Astrocyte (in vitro differentiated cells and primary cell): ENCODE measurements at regions not wholly inside any gene's neighbourhood (a gene's known extent, or its start where the extent isn't known, plus 50 kb on each side); places are given as distances from the start of the nearest gene placed in this dataset.

ENCODE experiments used
- EZH2 ChIP-seq: IDR thresholded peaks from 2 replicates; pipeline ENCODE4 v1.6.1; 2012; ENCODE audit warnings: mild to moderate bottlenecking, low read length, inconsistent platforms; ENCODE audit not compliant: insufficient read depth
- TF ChIP-seq, protein P1 (sequence below): IDR thresholded peaks from 2 replicates; pipeline ENCODE4 v1.5.1; 2011; ENCODE audit warnings: low read depth, mild to moderate bottlenecking, inconsistent platforms, low read length, moderate library complexity; ENCODE audit not compliant: insufficient read depth

DNA sequence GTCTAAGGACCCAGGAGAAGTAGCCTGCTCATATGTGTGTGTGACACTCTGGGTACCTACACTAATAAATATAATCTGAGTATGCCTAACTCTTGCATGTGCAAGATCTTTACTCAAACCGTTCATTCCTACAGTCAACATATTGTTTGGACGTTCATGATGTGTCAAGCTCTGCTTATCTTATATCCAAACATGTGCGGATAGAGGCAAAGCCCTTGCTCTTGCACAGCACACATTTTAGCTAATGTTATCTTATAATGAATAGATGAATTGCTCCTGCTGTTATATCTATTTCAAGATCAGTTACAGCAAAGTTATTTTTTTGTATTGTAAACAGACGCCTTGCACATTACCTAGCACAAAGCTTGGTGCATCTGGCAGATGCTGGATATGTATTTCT lies 228.4 kb upstream of the FLRT2 start:
- TF ChIP-seq, protein P1, sequence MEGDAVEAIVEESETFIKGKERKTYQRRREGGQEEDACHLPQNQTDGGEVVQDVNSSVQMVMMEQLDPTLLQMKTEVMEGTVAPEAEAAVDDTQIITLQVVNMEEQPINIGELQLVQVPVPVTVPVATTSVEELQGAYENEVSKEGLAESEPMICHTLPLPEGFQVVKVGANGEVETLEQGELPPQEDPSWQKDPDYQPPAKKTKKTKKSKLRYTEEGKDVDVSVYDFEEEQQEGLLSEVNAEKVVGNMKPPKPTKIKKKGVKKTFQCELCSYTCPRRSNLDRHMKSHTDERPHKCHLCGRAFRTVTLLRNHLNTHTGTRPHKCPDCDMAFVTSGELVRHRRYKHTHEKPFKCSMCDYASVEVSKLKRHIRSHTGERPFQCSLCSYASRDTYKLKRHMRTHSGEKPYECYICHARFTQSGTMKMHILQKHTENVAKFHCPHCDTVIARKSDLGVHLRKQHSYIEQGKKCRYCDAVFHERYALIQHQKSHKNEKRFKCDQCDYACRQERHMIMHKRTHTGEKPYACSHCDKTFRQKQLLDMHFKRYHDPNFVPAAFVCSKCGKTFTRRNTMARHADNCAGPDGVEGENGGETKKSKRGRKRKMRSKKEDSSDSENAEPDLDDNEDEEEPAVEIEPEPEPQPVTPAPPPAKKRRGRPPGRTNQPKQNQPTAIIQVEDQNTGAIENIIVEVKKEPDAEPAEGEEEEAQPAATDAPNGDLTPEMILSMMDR = no peak
- TF ChIP-seq EZH2 = no peak
